HL-60 (cell line): ENCODE measurements at regions not wholly inside any gene's neighbourhood (a gene's known extent, or its start where the extent isn't known, plus 50 kb on each side); places are given as distances from the start of the nearest gene placed in this dataset.

Source experiments
- DNase-seq, 2 experiments: peaks; one replicate each; pipeline ENCODE4 v3.0.0-alpha.2; 2010 to 2020; ENCODE audit warnings: low read depth in 1 of 2, low spot score in 1 of 2
- H3K27ac ChIP-seq: fragments of 250-450 bp; sonication (Bioruptor Pico); replicated peaks from 2 replicates; pipeline ENCODE4 v1.5.1; 2020; ENCODE audit warnings: mild to moderate bottlenecking, moderate library complexity
- H3K27me3 ChIP-seq: fragments of 250-450 bp; sonication (Bioruptor Pico); 2 replicates; pipeline ENCODE4 v1.5.1; 2021; ENCODE audit warnings: mild to moderate bottlenecking, moderate library complexity; ENCODE audit not compliant: insufficient read depth, poor library complexity, severe bottlenecking
- H3K4me3 ChIP-seq: replicated peaks from 2 replicates; pipeline ENCODE4 v1.5.1; 2011; ENCODE audit warnings: mild to moderate bottlenecking, control low read depth, low read length; ENCODE audit not compliant: insufficient read depth
- GABPA ChIP-seq: IDR thresholded peaks from 2 replicates; pipeline ENCODE4 v1.6.1; 2012; ENCODE audit warnings: low read depth
- POLR2AphosphoS5 ChIP-seq: IDR thresholded peaks from 2 replicates; pipeline ENCODE4 v1.6.1; 2012; ENCODE audit warnings: low read depth
- SPI1 ChIP-seq: IDR thresholded peaks from 2 replicates; pipeline ENCODE4 v1.6.1; 2012; ENCODE audit warnings: low read depth, mild to moderate bottlenecking, borderline replicate concordance
- TF ChIP-seq, protein P1 (sequence below): IDR thresholded peaks from 2 replicates; pipeline ENCODE4 v1.6.1; 2012; ENCODE audit warnings: low read depth; ENCODE audit not compliant: insufficient replicate concordance
- TF ChIP-seq, protein P2 (sequence below): IDR thresholded peaks from one replicate; pipeline ENCODE4 v1.5.1; 2011; ENCODE audit warnings: low read length, control low read depth, inconsistent platforms; ENCODE audit not compliant: insufficient read depth

GRCh38 chr9:82560036-82560435 lies 502.9 kb downstream of the RASEF start:
- Histone ChIP-seq H3K4me3 (no peak overlapping the region), H3K27me3 (no peaks in the 10 kb centered on the region), H3K27ac (no peak overlapping the region)
- DNase-seq: no peak
- no peak for TF ChIP-seq POLR2AphosphoS5
- TF ChIP-seq, protein P1, sequence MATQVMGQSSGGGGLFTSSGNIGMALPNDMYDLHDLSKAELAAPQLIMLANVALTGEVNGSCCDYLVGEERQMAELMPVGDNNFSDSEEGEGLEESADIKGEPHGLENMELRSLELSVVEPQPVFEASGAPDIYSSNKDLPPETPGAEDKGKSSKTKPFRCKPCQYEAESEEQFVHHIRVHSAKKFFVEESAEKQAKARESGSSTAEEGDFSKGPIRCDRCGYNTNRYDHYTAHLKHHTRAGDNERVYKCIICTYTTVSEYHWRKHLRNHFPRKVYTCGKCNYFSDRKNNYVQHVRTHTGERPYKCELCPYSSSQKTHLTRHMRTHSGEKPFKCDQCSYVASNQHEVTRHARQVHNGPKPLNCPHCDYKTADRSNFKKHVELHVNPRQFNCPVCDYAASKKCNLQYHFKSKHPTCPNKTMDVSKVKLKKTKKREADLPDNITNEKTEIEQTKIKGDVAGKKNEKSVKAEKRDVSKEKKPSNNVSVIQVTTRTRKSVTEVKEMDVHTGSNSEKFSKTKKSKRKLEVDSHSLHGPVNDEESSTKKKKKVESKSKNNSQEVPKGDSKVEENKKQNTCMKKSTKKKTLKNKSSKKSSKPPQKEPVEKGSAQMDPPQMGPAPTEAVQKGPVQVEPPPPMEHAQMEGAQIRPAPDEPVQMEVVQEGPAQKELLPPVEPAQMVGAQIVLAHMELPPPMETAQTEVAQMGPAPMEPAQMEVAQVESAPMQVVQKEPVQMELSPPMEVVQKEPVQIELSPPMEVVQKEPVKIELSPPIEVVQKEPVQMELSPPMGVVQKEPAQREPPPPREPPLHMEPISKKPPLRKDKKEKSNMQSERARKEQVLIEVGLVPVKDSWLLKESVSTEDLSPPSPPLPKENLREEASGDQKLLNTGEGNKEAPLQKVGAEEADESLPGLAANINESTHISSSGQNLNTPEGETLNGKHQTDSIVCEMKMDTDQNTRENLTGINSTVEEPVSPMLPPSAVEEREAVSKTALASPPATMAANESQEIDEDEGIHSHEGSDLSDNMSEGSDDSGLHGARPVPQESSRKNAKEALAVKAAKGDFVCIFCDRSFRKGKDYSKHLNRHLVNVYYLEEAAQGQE: no peak
- no peak for TF ChIP-seq SPI1
- no peak for TF ChIP-seq GABPA
- TF ChIP-seq, protein P2, sequence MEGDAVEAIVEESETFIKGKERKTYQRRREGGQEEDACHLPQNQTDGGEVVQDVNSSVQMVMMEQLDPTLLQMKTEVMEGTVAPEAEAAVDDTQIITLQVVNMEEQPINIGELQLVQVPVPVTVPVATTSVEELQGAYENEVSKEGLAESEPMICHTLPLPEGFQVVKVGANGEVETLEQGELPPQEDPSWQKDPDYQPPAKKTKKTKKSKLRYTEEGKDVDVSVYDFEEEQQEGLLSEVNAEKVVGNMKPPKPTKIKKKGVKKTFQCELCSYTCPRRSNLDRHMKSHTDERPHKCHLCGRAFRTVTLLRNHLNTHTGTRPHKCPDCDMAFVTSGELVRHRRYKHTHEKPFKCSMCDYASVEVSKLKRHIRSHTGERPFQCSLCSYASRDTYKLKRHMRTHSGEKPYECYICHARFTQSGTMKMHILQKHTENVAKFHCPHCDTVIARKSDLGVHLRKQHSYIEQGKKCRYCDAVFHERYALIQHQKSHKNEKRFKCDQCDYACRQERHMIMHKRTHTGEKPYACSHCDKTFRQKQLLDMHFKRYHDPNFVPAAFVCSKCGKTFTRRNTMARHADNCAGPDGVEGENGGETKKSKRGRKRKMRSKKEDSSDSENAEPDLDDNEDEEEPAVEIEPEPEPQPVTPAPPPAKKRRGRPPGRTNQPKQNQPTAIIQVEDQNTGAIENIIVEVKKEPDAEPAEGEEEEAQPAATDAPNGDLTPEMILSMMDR: no peak

DNA sequence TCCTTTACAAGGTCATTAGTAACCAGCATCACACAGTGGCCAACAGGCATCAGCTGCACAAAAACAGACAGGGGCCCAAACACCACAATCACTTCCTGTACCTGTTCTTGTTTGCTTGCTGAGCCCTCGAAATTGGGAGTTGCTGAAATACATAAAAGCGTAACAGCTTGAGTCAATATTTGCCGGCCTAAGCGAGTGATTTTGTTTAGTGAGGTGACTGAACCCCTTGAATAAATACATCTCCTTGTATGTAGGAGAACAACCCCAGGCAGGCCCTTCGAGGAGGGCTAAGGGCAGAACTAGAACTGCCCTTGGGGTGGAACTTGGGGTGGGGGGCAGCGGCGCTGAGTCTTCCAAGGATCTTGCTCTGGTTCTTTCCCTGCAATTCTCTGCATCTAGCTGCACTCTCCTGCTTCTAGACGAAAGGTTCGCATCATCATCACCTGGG lies 502.5 kb downstream of the RASEF start:
- H3K27me3 ChIP-seq: no peaks in the 10 kb centered on the region
- H3K4me3 ChIP-seq: no peak overlapping the region
- H3K27ac ChIP-seq: no peak overlapping the region
- no peak for DNase-seq
- TF ChIP-seq SPI1 (no peak), POLR2AphosphoS5 (no peak), GABPA (no peak)
- TF ChIP-seq, protein P2: no peak
- TF ChIP-seq, protein P1: no peak

DNA sequence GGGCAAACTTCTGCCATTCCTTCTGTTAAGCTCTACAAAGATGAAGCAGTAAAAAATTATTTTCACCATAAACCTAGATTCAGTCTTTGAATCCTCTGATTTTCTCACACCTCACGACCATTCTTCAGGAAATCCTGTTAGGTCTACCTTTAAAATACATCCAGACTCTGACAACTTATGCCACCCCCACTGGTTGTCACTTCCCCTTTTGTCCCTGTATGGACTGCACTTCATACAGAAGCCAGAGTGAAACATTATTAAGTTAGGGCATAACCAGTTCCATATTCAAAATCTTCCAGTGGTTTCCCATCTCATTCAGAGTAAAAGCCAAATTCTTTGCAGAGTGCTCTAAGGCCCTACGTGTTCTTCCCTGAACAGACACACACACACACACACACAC lies 499.8 kb downstream of the RASEF start:
- no peak for TF ChIP-seq POLR2AphosphoS5
- peak; percentile 72; the same call in 1 of the 2 replicates for TF ChIP-seq SPI1
- TF ChIP-seq, protein P2: no peak
- H3K27ac ChIP-seq: no peak overlapping the region

GRCh38 chr9:82563841-82564240 lies 499.1 kb downstream of the RASEF start:
- Histone ChIP-seq H3K27ac (no peak overlapping the region), H3K4me3 (no peak overlapping the region), H3K27me3 (no peaks in the 10 kb centered on the region)
- DNase-seq: no peak
- TF ChIP-seq, protein P1: no peak
- TF ChIP-seq POLR2AphosphoS5 (no peak), GABPA (no peak), SPI1 (no peak)
- TF ChIP-seq, protein P2: no peak

More for the DNA sequence above, 499.8 kb downstream of the RASEF start:
- Histone ChIP-seq H3K27me3 (no peaks in the 10 kb centered on the region), H3K4me3 (no peak overlapping the region)
- DNase-seq: no peak
